D721Med (cell line): ENCODE measurements at regions not wholly inside any gene's neighbourhood (a gene's known extent, or its start where the extent isn't known, plus 50 kb on each side); places are given as distances from the start of the nearest gene placed in this dataset.

Experiments used
- DNase-seq: peaks from one replicate; pipeline ENCODE4 v3.0.0; 2011; ENCODE audit warnings: low spot score; ENCODE audit not compliant: insufficient read length
- FAIRE-seq: peaks from 2 replicates; lab custom pipeline; 2011; peaks lifted over from hg19 to GRCh38; lab: Jason Lieb, UNC
- TF ChIP-seq, protein P1 (sequence below): IDR thresholded peaks from 2 replicates; pipeline ENCODE4 v1.5.1; 2012; ENCODE audit warnings: mild to moderate bottlenecking, control low read depth; ENCODE audit not compliant: insufficient read depth; ENCODE audit errors: missing control alignments

GRCh38 chr11:115712296-115712695 is 208.1 kb upstream of the CADM1 start:
- FAIRE-seq (no peak), DNase-seq (no peak)
- TF ChIP-seq, protein P1, sequence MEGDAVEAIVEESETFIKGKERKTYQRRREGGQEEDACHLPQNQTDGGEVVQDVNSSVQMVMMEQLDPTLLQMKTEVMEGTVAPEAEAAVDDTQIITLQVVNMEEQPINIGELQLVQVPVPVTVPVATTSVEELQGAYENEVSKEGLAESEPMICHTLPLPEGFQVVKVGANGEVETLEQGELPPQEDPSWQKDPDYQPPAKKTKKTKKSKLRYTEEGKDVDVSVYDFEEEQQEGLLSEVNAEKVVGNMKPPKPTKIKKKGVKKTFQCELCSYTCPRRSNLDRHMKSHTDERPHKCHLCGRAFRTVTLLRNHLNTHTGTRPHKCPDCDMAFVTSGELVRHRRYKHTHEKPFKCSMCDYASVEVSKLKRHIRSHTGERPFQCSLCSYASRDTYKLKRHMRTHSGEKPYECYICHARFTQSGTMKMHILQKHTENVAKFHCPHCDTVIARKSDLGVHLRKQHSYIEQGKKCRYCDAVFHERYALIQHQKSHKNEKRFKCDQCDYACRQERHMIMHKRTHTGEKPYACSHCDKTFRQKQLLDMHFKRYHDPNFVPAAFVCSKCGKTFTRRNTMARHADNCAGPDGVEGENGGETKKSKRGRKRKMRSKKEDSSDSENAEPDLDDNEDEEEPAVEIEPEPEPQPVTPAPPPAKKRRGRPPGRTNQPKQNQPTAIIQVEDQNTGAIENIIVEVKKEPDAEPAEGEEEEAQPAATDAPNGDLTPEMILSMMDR: no peak

DNA sequence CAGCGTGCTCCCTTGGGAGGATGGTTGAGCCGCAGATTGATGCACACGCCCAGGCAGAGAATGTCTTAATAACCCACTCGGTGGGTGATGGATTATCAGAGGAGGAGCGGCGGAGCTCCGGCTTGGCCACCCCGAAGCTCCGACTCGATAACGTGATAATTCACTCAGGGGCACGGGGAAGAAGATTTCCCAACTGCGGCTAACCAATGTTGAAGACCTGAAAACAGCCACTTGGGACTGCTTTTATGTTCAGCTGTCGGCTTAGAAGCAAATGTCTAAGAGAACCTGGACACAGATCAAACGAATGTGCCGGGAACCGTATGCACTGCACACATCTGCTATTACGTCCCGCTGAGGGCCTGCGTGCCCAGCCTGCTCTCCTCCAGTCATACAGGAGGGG is 206.8 kb upstream of the CADM1 start:
- DNase-seq: no peak
- FAIRE-seq: no peak
- TF ChIP-seq, protein P1: no peak

DNA sequence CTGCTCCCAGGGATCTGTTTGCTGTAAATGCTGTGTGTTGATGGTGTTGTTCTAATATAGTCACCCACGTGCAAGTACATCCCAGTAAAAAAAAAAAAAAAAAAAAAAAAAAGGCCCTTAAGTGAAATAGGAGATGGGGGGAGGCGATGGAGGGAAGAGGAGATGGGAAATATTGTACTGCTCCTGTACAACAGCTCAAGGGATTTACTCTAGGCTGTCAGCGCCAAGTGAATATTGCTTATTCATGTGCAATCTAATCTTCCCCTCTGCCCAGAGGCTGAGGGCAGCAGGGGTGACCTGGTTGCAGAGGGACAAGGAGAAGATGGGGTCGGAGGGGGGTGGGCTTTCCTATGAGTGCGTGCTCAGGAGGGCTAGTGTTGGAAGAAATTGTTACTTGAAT is 206.2 kb upstream of the CADM1 start:
- TF ChIP-seq, protein P1: no peak
- FAIRE-seq: no peak
- DNase-seq: no peak

DNA sequence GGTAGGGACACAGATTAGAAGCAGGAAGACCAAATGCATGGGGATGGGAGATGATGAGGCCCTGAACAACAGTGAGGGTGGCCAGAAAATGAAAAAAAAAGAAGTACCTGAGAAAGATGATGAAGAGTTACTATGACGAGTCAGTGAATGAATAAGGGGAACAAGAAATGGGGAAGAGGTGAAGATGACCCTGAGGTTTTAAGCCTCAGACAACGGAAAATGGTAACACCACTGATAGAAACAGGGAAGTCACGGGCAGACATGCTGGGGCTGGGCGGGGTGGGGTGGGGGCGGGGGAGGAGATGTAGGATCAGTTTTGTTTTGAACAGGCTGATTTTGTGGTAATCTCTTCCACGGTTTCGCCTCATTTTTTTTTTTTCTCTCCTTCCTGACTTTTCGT is 205.1 kb upstream of the CADM1 start:
- no peak for FAIRE-seq
- TF ChIP-seq, protein P1: no peak
- no peak for DNase-seq

DNA sequence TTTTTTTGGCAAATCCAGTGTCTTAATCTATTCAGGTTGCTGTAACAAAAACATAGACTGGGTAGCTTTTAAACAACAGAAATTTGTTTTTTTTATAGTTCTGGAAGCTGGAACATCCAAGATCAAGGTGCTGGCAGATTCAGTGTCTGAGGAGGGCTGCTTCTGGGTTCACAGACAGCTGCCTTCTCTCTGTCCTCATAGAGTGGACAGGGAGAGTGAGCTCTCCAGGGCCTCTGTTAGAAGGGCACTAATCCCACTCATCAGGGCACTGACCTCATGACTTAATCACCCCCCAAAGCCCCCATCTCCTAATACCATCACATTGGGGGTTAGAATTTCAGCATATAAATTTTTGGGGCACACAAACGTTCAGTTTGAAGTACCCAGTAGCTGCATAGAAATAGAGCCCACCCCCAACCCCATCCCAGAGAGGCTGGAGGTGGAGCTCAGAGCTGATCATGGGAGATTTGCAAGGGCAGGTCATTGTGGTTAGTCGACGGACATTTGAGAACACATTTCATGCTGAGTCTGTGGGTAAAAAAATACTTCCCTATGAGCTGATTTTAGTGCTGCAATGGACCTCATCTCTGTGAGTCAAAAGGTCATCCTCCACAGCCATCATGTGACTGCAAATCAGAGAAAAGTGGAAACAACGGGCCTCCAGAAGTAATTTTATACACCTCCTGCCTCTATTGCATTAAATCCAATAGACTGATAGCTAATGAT is 203.1 kb upstream of the CADM1 start:
- DNase-seq: no peak
- no peak for FAIRE-seq
- TF ChIP-seq, protein P1: no peak

DNA sequence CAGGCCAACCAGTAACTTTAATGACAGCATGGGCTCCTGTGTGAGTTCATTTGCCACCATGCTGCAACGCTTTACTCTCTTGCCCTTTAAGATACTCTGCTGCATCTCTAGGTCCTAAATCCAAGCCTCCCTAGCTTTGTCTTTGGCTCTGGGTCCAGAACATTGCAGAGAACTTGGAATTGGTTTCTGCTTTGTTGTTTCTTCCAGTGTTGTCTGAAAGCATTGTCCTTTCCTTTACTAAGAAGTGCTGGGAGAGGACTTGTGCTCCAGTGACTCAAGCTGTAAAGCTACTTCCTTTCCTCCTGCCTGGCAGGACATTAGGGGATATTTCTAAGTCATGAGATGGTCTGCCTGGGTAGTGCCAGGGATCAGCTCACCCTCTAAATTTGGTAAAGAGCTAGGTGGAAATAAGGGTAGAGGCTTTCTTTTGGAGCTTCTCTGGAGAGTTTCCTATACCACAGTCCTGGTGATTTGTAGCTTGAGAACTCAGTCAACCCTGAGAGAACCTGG is 202.5 kb upstream of the CADM1 start:
- FAIRE-seq: no peak
- no peak for DNase-seq
- TF ChIP-seq, protein P1: no peak

DNA sequence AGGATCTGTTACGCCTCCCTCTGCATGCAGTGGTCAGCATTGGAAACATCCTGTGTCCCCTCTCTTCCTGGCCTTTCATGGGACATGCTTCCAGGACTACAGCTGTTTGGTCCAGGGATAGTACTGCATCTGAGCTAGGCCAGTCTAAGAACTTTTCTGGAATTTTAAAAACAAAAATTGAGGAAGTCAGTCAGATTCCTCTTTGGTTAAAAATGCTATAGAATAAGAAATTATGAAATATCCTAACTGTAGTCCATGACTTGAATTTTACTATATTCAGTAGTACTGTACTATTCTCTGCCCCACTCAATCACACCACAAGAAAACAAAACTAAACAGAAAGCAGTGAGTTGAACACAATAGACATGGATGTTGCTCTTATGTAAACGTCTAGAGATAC is 201.0 kb upstream of the CADM1 start:
- no peak for DNase-seq
- no peak for FAIRE-seq
- TF ChIP-seq, protein P1: no peak
